ENCODE measurements at regions not wholly inside any gene's neighbourhood (a gene's known extent, or its start where the extent isn't known, plus 50 kb on each side); places are given as distances from the start of the nearest gene placed in this dataset.

- no peak for DNase-seq (ENCODE audit: low read depth)
- TF ChIP-seq, protein P1, sequence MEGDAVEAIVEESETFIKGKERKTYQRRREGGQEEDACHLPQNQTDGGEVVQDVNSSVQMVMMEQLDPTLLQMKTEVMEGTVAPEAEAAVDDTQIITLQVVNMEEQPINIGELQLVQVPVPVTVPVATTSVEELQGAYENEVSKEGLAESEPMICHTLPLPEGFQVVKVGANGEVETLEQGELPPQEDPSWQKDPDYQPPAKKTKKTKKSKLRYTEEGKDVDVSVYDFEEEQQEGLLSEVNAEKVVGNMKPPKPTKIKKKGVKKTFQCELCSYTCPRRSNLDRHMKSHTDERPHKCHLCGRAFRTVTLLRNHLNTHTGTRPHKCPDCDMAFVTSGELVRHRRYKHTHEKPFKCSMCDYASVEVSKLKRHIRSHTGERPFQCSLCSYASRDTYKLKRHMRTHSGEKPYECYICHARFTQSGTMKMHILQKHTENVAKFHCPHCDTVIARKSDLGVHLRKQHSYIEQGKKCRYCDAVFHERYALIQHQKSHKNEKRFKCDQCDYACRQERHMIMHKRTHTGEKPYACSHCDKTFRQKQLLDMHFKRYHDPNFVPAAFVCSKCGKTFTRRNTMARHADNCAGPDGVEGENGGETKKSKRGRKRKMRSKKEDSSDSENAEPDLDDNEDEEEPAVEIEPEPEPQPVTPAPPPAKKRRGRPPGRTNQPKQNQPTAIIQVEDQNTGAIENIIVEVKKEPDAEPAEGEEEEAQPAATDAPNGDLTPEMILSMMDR (IDR thresholded peaks at IDR 0.05; ENCODE audit: insufficient read depth, low read depth, low read length, missing control alignments): no peak
- no peak overlapping the region for H3K4me3 ChIP-seq (ENCODE audit: low read length)
Observed at GRCh38 chr9:135388530-135388929, 91.1 kb upstream of the PPP1R26 start.

- DNase-seq (ENCODE audit: low read depth): no peak
- no peak overlapping the region for H3K4me3 ChIP-seq (ENCODE audit: low read length)
- TF ChIP-seq, protein P1 (IDR thresholded peaks at IDR 0.05; ENCODE audit: insufficient read depth, low read depth, low read length, missing control alignments): no peak
Observed at GRCh38 chr9:135391759-135392158, 87.8 kb upstream of the PPP1R26 start.

DNA sequence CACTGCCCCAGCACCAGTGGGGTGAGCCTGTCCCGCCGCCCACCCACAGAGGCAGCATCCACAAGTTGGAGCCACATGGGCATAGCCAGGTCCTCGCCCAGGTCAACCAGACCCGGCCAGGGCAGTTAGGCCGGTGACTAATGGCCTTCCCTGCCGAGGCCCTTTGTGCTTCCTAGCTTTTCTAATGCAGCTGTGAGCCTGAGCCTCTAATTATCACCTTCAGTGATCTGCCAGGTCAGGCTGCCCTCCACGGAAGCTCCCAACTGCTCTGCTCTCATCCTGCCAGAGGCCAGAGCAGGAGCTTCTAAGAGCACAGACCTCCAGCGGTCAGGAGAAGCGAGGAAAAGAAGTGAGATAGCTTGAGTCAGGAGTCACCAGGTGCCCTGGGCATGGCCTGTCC lies 87.1 kb upstream of the PPP1R26 start:
- H3K4me3 ChIP-seq (ENCODE audit: low read length): no peak overlapping the region
- TF ChIP-seq, protein P1 (IDR thresholded peaks at IDR 0.05; ENCODE audit: insufficient read depth, low read depth, low read length, missing control alignments): no peak
- DNase-seq (ENCODE audit: low read depth): no peak

- H3K4me3 ChIP-seq (ENCODE audit: low read length): no peak overlapping the region
- no peak for DNase-seq (ENCODE audit: low read depth)
Observed at GRCh38 chr9:135394131-135394530, 85.5 kb upstream of the PPP1R26 start.

DNA sequence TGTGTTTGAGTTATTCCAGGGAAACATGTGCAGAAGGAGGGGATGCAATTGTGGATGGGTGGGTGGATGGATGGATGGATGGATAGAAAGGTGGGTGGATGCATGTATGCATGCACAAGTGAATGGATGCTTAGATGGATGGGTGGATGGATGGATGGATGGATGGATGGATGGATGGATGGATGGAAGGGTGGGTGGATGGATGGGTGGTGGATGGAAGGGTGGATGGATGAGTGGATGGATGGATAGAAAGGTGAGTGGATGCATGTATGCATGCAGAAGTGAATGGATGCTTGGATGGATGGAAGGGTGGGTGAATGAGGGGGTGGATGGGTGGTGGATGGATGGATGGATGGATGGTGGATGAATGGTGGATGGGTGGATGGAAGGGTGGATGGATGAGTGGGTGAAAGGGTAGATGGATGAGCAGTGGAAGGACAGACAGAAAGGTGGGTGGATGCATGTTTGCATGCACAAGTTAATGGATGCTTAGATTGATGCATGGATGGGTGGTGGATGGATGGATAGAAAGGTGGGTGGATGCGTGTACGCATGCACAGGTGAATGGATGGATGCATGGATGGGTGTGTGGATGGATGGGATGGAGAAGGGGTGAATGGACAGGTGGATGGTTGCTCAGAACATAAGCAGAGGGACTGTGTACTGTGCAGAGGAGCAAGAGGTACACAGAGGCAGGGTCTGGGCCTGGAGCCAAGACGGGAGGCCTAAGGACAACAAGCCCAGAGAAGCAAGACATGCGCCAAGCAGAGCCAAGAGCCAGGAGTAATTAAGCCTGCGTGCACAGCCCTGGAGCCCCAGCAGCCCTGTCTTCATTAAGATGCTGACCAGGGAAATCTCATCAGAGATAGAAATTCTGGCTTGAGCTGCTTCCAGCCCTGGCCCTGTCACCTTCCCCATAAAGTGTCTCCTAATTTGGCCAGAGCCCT lies 84.6 kb upstream of the PPP1R26 start:
- TF ChIP-seq, protein P1 (IDR thresholded peaks at IDR 0.05; ENCODE audit: insufficient read depth, low read depth, low read length, missing control alignments): no peak
- no peak for DNase-seq (ENCODE audit: low read depth)
- H3K4me3 ChIP-seq (ENCODE audit: low read length): no peak overlapping the region

More at GRCh38 chr9:135394131-135394530, 85.5 kb upstream of the PPP1R26 start:
- TF ChIP-seq, protein P1 (IDR thresholded peaks at IDR 0.05; ENCODE audit: insufficient read depth, low read depth, low read length, missing control alignments): no peak

DNA sequence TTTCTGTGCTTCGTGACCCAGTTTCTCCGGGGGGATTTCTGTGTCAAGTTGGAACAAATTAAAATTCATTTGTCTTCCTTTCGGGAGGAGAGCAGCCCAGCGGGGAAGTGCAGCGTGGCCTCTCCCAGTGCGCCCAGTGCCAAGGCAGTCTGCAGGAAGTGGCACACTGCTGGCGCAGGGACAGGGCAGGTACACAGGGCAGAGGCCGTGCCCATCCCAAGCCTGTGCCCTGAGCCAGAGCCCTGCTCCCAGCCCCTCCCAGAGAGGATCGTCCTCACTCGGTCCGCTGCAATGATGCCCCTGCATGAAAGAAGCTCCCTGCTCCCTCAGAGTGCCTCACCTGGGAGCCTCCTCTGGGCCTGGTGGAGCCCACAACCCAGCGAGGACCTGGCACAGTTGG lies 82.4 kb upstream of the PPP1R26 start:
- H3K4me3 ChIP-seq (ENCODE audit: low read length): no peak overlapping the region
- TF ChIP-seq, protein P1 (IDR thresholded peaks at IDR 0.05; ENCODE audit: insufficient read depth, low read depth, low read length, missing control alignments): no peak

More for the DNA sequence above, 82.4 kb upstream of the PPP1R26 start:
- no peak for DNase-seq (ENCODE audit: low read depth)

All from epithelial cell of esophagus (primary cell).